AG09309 (cell line): ENCODE measurements at regions not wholly inside any gene's neighbourhood (a gene's known extent, or its start where the extent isn't known, plus 50 kb on each side); places are given as distances from the start of the nearest gene placed in this dataset.
"Not testable (repeated sequence)": the region's sequence is repeated elsewhere in the genome, so short reads cannot be mapped to it uniquely, and the experiment has no call there.

Source experiments
- DNase-seq: peaks from one replicate; pipeline ENCODE4 v3.0.0-alpha.2; 2010; ENCODE audit warnings: low read depth
- H3K4me3 ChIP-seq: 2 replicates; pipeline ENCODE4 v1.5.1; 2011; ENCODE audit warnings: mild to moderate bottlenecking, low read depth, low read length, moderate library complexity; ENCODE audit not compliant: control insufficient read depth

GRCh38 chr17:16844669-16845068 is 127.2 kb downstream of the TNFRSF13B start:
- H3K4me3 ChIP-seq, DNase-seq: not testable (repeated sequence)

GRCh38 chr17:16843511-16843910 is 128.4 kb downstream of the TNFRSF13B start:
- DNase-seq, H3K4me3 ChIP-seq: not testable (repeated sequence)

DNA sequence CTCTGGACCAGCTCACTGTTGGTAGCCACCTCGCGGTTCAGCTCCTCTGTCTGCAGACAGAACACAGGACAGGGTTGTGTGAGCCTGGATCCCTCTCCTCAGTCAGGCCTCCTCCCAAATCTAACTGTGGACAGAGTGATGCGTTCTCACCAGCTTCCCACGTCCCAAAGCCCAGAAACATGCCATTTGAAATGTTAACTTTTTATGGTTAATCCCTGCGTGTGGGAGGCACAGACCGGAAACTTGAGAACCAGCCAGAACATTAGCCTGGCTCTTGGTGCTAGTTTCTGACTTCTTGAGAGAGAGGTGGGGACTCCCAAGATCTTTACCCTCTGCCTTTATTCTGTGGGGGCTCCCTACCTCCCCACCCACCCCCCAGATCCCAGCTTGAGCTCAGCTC is 129.6 kb downstream of the TNFRSF13B start:
- DNase-seq, H3K4me3 ChIP-seq: not testable (repeated sequence)

GRCh38 chr17:16841896-16842295 is 130.0 kb downstream of the TNFRSF13B start:
- not testable (repeated sequence) for H3K4me3 ChIP-seq, DNase-seq

DNA sequence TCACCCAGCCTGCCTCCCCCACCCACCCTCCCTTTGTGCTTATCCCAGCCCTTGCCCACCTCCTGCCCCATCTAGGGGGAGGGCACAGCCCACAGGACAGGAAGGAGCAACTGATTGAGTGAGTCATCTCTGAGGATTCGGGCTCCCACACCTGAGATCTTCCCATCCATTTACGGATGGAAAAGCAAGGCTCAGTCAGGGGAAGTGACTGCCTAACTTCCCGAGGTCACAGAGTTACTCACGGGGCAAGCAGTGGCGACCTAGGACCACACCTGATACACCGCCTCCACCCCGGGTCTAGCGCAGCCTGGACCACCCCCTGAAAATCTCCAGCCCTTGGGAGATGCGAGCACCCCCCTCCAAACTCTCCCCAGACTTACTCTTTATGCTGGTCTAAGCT is 131.7 kb downstream of the TNFRSF13B start:
- H3K4me3 ChIP-seq, DNase-seq: not testable (repeated sequence)

DNA sequence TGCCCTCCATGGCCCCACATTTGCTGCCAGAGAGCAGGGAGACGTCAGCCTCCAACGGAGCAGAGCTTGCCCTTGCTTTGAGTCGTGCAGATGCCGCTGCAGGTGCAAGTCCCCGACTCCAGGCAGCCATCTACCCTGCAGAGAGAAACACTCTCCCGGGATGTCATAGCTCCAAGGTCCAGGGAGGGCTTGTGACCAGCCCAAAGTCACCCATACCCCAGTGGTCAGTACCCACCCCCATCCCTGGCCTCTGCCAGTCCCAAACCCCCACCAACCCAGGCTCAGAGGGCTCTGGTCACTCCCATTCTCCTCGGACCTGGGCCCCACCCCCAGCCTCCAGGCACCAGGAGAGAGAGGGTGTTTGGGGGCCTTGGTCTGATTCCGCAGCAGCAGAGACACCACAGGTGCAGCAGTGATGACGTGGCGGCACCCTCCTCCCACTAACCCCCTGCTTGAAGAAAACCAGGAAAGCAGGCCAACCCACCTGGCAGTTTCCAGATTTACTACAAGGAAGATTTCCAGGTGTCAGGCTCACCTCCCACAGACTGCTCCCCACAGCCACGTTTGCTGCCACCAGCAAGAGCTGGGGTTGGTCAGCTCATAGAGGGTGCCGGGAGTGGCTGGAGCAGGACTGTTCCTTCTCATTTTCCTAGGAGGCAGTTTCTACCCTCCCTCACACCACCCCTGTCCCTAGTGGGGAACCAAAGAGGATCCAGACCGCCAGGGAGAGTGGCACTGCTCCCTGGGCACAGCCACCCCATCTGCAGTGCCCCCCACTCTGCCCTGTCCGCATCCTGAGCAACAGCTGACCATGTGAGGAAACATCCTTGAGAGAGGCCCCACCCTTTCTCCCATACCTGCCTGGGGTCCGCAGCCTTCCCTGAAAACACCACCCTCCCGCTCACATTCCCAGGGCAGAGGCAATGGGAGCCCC is 132.4 kb downstream of the TNFRSF13B start:
- not testable (repeated sequence) for H3K4me3 ChIP-seq, DNase-seq

DNA sequence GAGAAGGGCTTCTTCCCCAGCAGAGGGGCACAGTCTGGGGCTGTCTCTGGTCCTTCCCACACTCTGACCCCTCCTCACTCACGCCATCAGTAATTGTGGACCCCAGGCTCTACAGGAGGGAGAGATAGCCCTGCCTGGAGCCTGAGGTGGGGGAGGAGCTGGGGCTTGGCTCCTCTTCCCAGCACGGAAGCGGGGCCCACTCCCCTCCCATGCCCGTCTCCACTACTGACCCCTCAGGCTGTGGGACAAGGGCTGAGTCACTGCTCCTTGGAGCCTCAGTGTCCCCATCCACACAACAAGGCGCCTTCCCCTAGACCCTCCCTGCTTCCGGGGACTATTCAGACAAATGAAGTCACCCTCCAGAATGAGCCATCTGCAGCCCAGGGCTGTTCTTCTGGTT is 133.1 kb downstream of the TNFRSF13B start:
- not testable (repeated sequence) for H3K4me3 ChIP-seq, DNase-seq

DNA sequence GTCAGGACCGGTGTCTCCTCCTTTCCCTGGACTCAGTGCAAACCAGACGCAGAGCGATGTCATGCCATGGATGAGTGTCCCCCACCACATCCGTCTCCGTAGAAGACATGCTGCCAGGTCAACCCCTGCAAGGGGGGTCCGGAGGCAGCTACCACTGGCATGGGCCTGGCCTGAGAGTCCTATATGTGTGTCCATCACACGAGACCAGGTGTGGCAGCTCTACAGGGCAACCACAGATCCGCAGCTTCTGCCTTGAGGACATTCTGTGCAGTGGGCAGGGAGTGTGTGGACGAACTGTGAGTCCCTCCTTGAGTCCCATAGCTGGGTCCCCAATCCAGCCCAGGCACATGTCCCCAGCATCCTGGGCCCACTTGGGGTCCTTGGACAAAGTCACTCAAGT is 133.6 kb downstream of the TNFRSF13B start:
- not testable (repeated sequence) for H3K4me3 ChIP-seq, DNase-seq

GRCh38 chr17:16837468-16838266 is 134.3 kb downstream of the TNFRSF13B start:
- not testable (repeated sequence) for H3K4me3 ChIP-seq, DNase-seq

GRCh38 chr17:16836315-16836915 is 135.5 kb downstream of the TNFRSF13B start:
- H3K4me3 ChIP-seq, DNase-seq: not testable (repeated sequence)

DNA sequence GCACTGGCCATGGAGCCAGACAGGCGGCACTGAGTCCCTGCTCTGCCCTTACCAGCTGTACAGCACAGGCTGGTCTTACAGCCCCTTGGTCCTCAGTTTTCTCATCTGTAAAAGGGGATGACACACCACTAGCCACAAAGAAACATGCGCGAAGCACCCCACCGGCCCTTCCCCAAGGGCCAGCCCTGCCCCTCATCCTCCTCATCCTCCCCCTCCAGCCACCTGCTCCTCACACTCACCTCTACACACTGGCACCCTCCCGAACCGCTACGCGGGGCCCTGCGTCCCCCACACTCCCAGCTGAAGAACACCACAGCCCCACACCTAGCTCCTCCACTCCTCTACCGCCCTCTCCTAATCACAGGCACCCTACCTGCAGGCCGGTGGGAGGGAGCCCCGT is 138.4 kb downstream of the TNFRSF13B start:
- not testable (repeated sequence) for H3K4me3 ChIP-seq, DNase-seq

DNA sequence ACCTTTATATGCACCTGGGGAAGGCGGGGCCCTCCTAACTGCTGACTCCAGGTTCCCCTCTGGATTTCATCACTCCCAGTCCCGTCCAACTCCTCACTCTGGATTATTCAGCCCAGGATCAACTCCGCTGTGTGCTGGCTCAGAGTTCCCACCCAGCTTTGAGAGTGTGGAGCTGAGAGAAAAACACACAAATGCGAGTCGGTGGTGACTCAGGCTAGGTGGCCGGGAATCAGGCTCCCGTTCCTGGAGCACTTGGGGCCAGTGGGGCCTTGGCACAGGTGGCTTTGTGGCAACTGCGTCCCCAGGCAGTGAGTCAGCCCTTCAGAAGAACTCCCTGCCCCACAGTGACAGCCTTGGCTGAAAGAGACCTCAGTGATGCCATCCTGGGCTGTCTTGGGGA is 139.1 kb downstream of the TNFRSF13B start:
- not testable (repeated sequence) for DNase-seq, H3K4me3 ChIP-seq

- not testable (repeated sequence) for H3K4me3 ChIP-seq, DNase-seq
These were observed 139.7 kb downstream of the TNFRSF13B start for GRCh38 chr17:16832206-16832605.

DNA sequence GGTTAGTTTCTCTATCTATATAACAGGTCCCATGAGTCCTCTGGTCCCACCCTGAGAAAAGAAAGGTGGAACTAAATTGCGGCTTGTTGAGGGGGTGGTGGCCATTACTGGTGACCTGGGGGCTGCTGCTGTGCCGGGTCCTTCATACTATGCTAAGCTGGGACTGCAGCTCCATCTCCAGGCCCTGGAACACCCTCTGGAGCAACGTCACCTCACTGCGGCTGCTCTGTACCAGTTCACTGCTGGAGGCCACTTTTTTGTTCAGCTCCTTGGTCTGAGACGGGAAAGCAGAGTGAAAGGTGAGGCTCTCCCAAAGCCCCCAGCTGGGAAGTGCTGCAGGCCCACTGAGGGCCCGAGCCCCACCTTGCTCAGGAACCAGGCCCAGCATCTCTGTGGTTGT is 140.7 kb downstream of the CCDC144A start:
- not testable (repeated sequence) for DNase-seq, H3K4me3 ChIP-seq

GRCh38 chr17:16830219-16830618 is 140.2 kb downstream of the CCDC144A start:
- not testable (repeated sequence) for DNase-seq, H3K4me3 ChIP-seq
